Ovary (tissue), 7 donors: ENCODE measurements at regions not wholly inside any gene's neighbourhood (a gene's known extent, or its start where the extent isn't known, plus 50 kb on each side); places are given as distances from the start of the nearest gene placed in this dataset.

Experiments used
- DNase-seq, 5 donors: peaks; one replicate each; pipeline ENCODE4 v3.0.0-alpha.2; 2019 to 2020
- H3K27ac ChIP-seq, 2 donors: fragments of 200-600 bp; one replicate each; pipeline versions ENCODE4 v1.5.1 to v1.8.0; 2019 to 2022
- H3K27me3 ChIP-seq: fragments of 200-600 bp; one replicate; pipeline ENCODE4 v1.8.0; 2022
- H3K36me3 ChIP-seq: fragments of 200-600 bp; sonication (generic); one replicate; pipeline ENCODE4 v1.5.1; 2019
- H3K4me1 ChIP-seq: one replicate; pipeline ENCODE4 v1.8.1; 2013; ENCODE audit warnings: mild to moderate bottlenecking, moderate library complexity; ENCODE audit not compliant: insufficient read depth
- H3K4me3 ChIP-seq: fragments of 200-600 bp; sonication (generic); one replicate; pipeline ENCODE4 v1.5.1; 2017
- H3K9me3 ChIP-seq, 2 donors: fragments of 200-600 bp in 1 of 2; sonication (generic) in 1 of 2; one replicate each; pipeline versions ENCODE4 v1.5.1 to v1.8.1; 2013 to 2019; ENCODE audit warnings: mild to moderate bottlenecking in 1 of 2, moderate library complexity in 1 of 2
- EP300 ChIP-seq: sonication (generic); formaldehyde crosslinking; IDR thresholded peaks from one replicate; pipeline ENCODE4 v1.6.1; 2017; ENCODE audit warnings: antibody characterized with exemption
- POLR2A ChIP-seq: fragments of 450-650 bp; IDR thresholded peaks from one replicate; pipeline ENCODE4 v1.6.1; 2017; ENCODE audit warnings: antibody characterized with exemption, mild to moderate bottlenecking, moderate library complexity
- WGBS, 3 donors: extraction: QIAGEN DNeasy Blood & Tissue Kit in 1 of 3; methylation state at CpG; one replicate each; pipeline versions ENCODE4 v1.1.5 to v1.1.7; 2013 to 2017; 5-methylcytosine and 5-hydroxymethylcytosine counted together
- intact Hi-C, 4 donors: fragments of 100-400 bp; cut with DNase I; formaldehyde crosslinking; loops; one replicate each; pipeline versions ENCODE4 v1.11.0 to v1.15.1; 2022 to 2023
- TF ChIP-seq, protein P1 (sequence below), 3 donors: fragments of 450-650 bp in 2 of 3; fragments of 200-600 bp in 1 of 3; IDR thresholded peaks; one replicate each; pipeline versions ENCODE4 v1.5.1 to v1.8.0; 2016 to 2022; ENCODE audit warnings: antibody characterized with exemption in 3 of 3, mild to moderate bottlenecking in 1 of 3
- donor health status: DM: no; HTN: no; CAD: no; lungs with moderate emphysema.
- donor health status: DM: no; HTN: no; CAD: no.
- donor health status: Bipolar disorder and iron deficiency.
- donor health status: DM: no; HTN: no; CAD: no.
- donor health status: DM: yes; HTN: yes; CAD: no.

DNA sequence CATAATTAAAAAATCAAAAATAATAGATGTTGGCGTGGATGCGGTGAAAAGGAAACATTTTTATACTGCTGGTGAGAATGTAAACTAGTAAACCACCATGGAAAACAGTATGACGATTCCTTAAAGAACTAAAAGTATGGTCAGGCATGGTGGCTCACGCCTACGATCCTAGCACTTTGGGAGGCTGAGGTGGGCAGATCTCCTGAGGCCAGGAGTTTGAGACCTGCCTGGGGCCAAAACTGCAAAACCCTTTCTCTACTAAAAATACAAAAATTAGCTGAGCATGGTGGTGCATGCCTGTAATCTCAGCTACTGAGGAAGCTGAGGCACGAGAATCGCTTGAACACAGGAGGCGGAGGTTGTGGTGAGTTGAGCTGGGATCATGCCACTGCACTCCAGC, 195.7 kb upstream of the BMP4 start:
- 95 to 97% (median 95%) methylated on average over 8 of the region's 8 CpGs for WGBS, 3 donors
- no peaks in the 10 kb centered on the region for H3K4me1 ChIP-seq
- H3K27me3 ChIP-seq, result no peaks in the 10 kb centered on the region
- H3K36me3 ChIP-seq, result no peaks in the 10 kb centered on the region
- intact Hi-C loops, result no loop called here
- no peak overlapping the region for H3K27ac ChIP-seq
- H3K9me3 ChIP-seq, result no peaks in the 10 kb centered on the region
- no peak for DNase-seq
- H3K4me3 ChIP-seq, result no peak overlapping the region
- TF ChIP-seq, protein P1, sequence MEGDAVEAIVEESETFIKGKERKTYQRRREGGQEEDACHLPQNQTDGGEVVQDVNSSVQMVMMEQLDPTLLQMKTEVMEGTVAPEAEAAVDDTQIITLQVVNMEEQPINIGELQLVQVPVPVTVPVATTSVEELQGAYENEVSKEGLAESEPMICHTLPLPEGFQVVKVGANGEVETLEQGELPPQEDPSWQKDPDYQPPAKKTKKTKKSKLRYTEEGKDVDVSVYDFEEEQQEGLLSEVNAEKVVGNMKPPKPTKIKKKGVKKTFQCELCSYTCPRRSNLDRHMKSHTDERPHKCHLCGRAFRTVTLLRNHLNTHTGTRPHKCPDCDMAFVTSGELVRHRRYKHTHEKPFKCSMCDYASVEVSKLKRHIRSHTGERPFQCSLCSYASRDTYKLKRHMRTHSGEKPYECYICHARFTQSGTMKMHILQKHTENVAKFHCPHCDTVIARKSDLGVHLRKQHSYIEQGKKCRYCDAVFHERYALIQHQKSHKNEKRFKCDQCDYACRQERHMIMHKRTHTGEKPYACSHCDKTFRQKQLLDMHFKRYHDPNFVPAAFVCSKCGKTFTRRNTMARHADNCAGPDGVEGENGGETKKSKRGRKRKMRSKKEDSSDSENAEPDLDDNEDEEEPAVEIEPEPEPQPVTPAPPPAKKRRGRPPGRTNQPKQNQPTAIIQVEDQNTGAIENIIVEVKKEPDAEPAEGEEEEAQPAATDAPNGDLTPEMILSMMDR (IDR thresholded peaks at IDR 0.05), result no peak
- TF ChIP-seq EP300 (no peak), POLR2A (no peak)

DNA sequence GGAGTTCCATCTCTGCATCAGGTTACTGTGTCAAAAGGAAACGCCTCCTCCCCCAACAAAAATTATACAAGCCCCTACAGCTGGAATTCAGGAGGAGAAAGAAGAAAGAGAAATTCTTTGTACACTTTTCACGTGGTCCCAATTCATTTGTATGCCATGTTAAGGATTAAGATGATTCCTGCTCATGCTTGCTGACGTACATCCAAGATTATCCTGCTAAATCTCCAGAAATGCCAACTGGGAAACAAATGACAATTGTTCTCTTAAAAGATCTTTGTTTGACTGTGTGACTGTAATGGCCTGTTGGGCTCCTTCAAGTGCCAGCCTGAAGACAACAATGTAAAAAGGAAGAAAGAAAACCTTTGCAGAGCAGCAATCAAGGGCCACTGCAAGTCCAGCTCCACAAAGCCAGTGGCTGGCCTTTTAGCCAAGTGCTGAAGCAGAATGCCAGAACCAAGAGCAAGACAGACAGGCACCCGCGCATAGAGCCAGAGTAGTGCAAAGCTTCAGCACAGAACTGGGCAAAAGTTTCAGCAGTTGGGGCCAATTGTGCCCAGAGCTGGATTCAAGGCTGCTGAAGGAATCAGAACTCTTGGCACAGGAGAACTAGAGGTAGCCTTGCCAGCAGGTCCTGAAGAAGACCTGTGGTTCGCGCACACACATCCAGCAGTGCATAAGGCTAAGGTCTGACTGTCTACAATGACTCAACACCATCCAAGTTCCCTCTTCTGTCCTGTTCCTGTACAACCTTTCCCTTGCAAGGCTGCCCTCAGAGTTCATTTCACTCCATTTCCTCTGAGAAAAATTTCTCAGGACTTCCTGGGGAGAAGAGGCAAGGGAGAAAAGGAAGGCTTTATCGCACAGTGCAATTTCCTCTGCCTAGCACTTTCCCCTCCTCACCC, 209.7 kb upstream of the BMP4 start:
- TF ChIP-seq, protein P1 (IDR thresholded peaks at IDR 0.05), result no peak
- TF ChIP-seq POLR2A, result no peak
- TF ChIP-seq EP300, result no peak
- DNase-seq, result no peak
- no peaks in the 10 kb centered on the region for H3K36me3 ChIP-seq
- H3K4me1 ChIP-seq, result no peaks in the 10 kb centered on the region
- WGBS, 3 donors, result 92 to 94% (median 92%) methylated on average over 8 of the region's 8 CpGs
- H3K4me3 ChIP-seq, result no peak overlapping the region
- no peaks in the 10 kb centered on the region for H3K9me3 ChIP-seq
- no peak overlapping the region for H3K27ac ChIP-seq
- no peaks in the 10 kb centered on the region for H3K27me3 ChIP-seq
- intact Hi-C loops, result loop anchor here in 1 of 4 donors (5.0 kb wide), 1 partner anchor 1246 kb away; the partner anchor contains the start of gene ATG14

DNA sequence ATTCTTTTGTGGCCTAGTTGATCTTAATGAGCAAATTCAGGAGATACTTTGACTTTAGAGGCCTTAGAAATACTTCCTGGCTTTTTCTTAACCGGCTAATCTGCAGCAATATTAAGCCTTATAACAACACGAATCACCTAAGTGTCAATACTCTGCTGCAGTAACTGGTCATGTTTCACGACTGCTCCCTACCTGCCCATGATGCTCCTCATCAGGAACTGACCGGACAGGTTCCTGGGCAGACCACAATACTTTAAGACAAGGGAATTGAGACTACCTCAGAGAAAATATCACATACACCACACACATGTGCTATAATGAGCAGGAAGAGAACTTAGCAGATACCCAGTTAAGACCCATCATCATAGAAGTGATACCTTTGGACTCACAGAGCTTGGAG, 211.9 kb upstream of the BMP4 start:
- no peaks in the 10 kb centered on the region for H3K9me3 ChIP-seq
- intact Hi-C loops, result loop anchor here in 1 of 4 donors (5.0 kb wide), 1 partner anchor 1244 kb away; the partner anchor contains the start of gene ATG14
- H3K27me3 ChIP-seq, result no peaks in the 10 kb centered on the region
- no peaks in the 10 kb centered on the region for H3K36me3 ChIP-seq
- H3K27ac ChIP-seq, result no peak overlapping the region
- TF ChIP-seq EP300 (no peak), POLR2A (no peak)
- TF ChIP-seq, protein P1 (IDR thresholded peaks at IDR 0.05), result no peak
- WGBS, 3 donors, result 85 to 97% (median 95%) methylated on average over 4 of the region's 4 CpGs
- DNase-seq, result no peak
- no peaks in the 10 kb centered on the region for H3K4me1 ChIP-seq
- no peak overlapping the region for H3K4me3 ChIP-seq

DNA sequence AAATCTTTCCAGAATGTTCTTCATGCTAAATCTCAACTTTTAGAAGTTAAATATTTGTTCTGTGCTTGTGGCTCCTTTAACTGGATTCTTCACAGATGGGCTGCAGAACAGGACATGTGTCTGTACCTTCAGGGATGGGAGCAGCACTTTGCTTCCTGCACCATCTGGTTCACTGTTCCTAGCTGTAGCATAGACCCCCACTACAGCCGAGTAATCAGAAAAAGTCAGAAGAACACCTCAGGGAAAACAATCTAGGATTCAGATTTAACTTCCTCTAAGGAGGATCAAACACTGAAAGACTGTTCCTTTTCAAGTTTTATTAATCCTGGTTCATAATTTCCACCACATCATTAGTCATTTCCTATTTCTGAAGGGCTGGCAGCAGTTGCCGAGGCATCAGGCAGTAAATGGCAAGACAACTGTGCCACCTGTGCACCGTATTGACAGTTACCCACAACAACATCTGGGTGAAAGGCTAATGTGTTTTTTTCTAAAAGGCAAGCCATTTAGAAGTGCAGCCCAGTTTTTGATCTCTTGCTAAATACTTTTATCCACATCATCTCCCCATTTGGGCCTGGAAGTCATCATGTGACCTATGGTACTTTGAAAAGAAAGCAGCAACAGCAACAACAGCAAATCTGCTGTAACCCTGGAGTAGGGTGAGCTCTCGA, 212.8 kb upstream of the BMP4 start:
- H3K4me1 ChIP-seq, result no peaks in the 10 kb centered on the region
- no peaks in the 10 kb centered on the region for H3K27me3 ChIP-seq
- DNase-seq, result no peak
- 77 to 80% (median 79%) methylated on average over 4 of the region's 4 CpGs for WGBS, 3 donors
- no peak overlapping the region for H3K4me3 ChIP-seq
- no peaks in the 10 kb centered on the region for H3K36me3 ChIP-seq
- no peaks in the 10 kb centered on the region for H3K9me3 ChIP-seq
- TF ChIP-seq, protein P1 (IDR thresholded peaks at IDR 0.05), result no peak
- TF ChIP-seq EP300, result no peak
- no peak for TF ChIP-seq POLR2A
- intact Hi-C loops, result loop anchor here in 1 of 4 donors (5.0 kb wide), 1 partner anchor 1243 kb away; the partner anchor contains the start of gene ATG14
- no peak overlapping the region for H3K27ac ChIP-seq
